HEK293T (cell line): ENCODE measurements at regions not wholly inside any gene's neighbourhood (a gene's known extent, or its start where the extent isn't known, plus 50 kb on each side); places are given as distances from the start of the nearest gene placed in this dataset.

Source experiments
- BHLHE40 ChIP-seq: fragments of 450-650 bp; IDR thresholded peaks from 2 replicates; pipeline ENCODE4 v1.6.1; 2016; ENCODE audit warnings: mild to moderate bottlenecking, moderate library complexity, borderline replicate concordance
- CTBP1 ChIP-seq: fragments of 450-650 bp; IDR thresholded peaks from 2 replicates; pipeline ENCODE4 v1.6.1; 2016; ENCODE audit warnings: borderline replicate concordance
- ELF4 ChIP-seq: fragments of 450-650 bp; IDR thresholded peaks from 2 replicates; pipeline ENCODE4 v1.6.1; 2017; ENCODE audit warnings: antibody characterized with exemption
- FOXA1 ChIP-seq: fragments of 450-650 bp; IDR thresholded peaks from 2 replicates; pipeline ENCODE4 v1.6.1; 2016; ENCODE audit warnings: mild to moderate bottlenecking
- FOXK2 ChIP-seq: fragments of 450-650 bp; IDR thresholded peaks from 2 replicates; pipeline ENCODE4 v1.6.1; 2016; ENCODE audit warnings: mild to moderate bottlenecking
- FOXM1 ChIP-seq: fragments of 450-650 bp; IDR thresholded peaks from 2 replicates; pipeline ENCODE4 v1.6.1; 2017; ENCODE audit warnings: mild to moderate bottlenecking, borderline replicate concordance
- HDGF ChIP-seq: fragments of 450-650 bp; IDR thresholded peaks from 2 replicates; pipeline ENCODE4 v1.6.1; 2017; ENCODE audit warnings: antibody characterized with exemption, borderline replicate concordance
- L3MBTL2 ChIP-seq: fragments of 450-650 bp; conservative IDR thresholded peaks from 2 replicates; pipeline ENCODE4 v1.6.1; 2016; ENCODE audit warnings: mild to moderate bottlenecking
- SP1 ChIP-seq: fragments of 450-650 bp; IDR thresholded peaks from 2 replicates; pipeline ENCODE4 v1.6.1; 2017
- SUZ12 ChIP-seq: fragments of 450-650 bp; IDR thresholded peaks from 2 replicates; pipeline ENCODE4 v1.6.1; 2016; ENCODE audit warnings: mild to moderate bottlenecking
- TARDBP ChIP-seq: fragments of 450-650 bp; IDR thresholded peaks from 2 replicates; pipeline ENCODE4 v1.6.1; 2016
- ZNF384 ChIP-seq: fragments of 450-650 bp; IDR thresholded peaks from 2 replicates; pipeline ENCODE4 v1.6.1; 2016
- TF ChIP-seq, protein P1 (sequence below): fragments of 450-650 bp; IDR thresholded peaks from 2 replicates; pipeline ENCODE4 v1.6.1; 2016

DNA sequence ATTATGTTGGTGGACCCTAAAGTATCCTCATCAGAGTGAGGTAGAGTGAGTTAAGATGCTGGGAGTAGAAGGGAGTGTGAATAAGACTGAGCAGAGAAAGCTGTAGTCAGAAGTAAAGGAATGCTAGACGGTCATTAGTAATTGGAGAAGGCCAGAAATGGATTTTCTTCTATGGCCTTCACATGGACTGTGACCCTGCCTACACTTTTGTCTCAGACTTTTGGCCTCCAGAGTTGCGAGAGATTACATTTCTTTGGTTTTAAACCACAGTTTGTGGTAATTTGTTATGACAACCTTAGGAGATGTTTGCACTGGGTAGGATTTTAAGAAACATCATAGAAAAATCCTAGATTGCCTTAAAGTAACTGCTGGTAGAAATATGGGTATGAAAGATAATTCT lies 1267.7 kb upstream of the TMEFF2 start:
- TF ChIP-seq ZNF384 (no peak), BHLHE40 (no peak), SUZ12 (no peak), FOXM1 (no peak), HDGF (no peak), SP1 (no peak), L3MBTL2 (no peak), TARDBP (no peak), FOXA1 (no peak), ELF4 (no peak), FOXK2 (no peak), CTBP1 (no peak)
- TF ChIP-seq, protein P1, sequence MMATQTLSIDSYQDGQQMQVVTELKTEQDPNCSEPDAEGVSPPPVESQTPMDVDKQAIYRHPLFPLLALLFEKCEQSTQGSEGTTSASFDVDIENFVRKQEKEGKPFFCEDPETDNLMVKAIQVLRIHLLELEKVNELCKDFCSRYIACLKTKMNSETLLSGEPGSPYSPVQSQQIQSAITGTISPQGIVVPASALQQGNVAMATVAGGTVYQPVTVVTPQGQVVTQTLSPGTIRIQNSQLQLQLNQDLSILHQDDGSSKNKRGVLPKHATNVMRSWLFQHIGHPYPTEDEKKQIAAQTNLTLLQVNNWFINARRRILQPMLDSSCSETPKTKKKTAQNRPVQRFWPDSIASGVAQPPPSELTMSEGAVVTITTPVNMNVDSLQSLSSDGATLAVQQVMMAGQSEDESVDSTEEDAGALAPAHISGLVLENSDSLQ: no peak
